ENCODE measurements at regions not wholly inside any gene's neighbourhood (a gene's known extent, or its start where the extent isn't known, plus 50 kb on each side); places are given as distances from the start of the nearest gene placed in this dataset.
"Not testable (repeated sequence)": the region's sequence is repeated elsewhere in the genome, so short reads cannot be mapped to it uniquely, and the experiment has no call there.

- intact Hi-C loops (cut with DNase I) = loop anchor here (5.0 to 10.0 kb wide), 2 partner anchors 98 to 330 kb away; no protein-coding TSS in a partner anchor
- DNase-seq = peak; percentile 35 to 93 (median 79)
These were observed 84.6 kb upstream of the CPSF6 start for GRCh38 chr12:69154585-69155363.

- peak; percentile 71 to 94 (median 88) for DNase-seq
- intact Hi-C loops (cut with DNase I) = loop anchor here (10.0 kb wide), 1 partner anchor 332 kb away; no protein-coding TSS in a partner anchor
These were observed 82.2 kb upstream of the CPSF6 start for GRCh38 chr12:69157023-69157655.

DNA sequence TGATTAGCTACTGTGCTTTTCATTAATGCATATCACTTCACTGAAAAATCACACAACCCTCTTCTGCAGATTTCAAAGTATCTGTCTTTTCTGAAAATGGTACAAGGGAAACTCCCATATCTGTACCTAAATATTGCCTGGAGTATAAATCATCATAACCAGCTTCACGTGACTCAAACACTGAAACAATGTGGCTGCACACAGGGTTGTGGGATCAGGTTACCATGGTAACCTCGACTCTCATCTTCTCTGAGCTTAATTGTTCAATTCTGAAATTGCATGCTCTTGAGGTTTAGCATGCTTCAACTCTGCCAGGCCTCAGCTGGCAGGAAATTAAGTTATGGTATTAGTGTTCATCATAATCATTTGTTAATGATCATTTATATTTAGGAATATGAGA lies 77.5 kb upstream of the CPSF6 start:
- DNase-seq = peak in 28 of 42 donors; percentile 13 to 80 (median 46)

DNA sequence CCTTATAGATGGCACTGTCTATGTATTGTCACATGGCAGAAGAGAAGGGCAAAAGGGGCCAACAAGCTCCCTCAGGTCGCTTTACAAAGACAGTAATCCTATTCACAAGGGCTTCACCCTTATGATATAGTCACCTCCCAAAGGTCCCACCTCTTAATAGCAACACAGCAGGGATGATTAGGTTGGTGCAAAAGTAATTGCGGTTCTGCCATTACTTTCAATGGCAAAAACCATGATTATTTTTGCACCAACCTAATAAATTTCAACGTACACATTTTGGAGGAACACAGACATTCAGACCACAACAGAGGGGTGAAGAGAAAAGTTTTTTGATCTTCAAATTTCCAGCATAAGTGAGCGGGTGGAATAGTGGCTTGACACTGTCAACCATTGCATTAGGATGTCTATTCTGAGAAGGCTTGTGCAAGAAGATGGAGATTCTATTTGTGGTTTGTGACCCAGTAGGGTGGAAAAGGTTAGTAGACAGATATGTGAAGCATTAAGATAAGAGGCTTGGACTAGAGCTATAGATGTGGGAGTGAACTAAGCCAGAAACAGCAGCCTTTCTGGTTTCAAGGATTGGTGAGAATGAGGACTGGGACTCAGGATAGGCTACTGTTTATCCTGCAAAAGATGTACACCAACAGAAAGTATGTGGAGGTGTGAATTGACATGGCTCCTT lies 75.5 kb upstream of the CPSF6 start:
- no peak for DNase-seq
- intact Hi-C loops (cut with DNase I) = no loop called here

More for the DNA sequence above, 77.5 kb upstream of the CPSF6 start:
- intact Hi-C loops (cut with DNase I) = no loop called here

DNA sequence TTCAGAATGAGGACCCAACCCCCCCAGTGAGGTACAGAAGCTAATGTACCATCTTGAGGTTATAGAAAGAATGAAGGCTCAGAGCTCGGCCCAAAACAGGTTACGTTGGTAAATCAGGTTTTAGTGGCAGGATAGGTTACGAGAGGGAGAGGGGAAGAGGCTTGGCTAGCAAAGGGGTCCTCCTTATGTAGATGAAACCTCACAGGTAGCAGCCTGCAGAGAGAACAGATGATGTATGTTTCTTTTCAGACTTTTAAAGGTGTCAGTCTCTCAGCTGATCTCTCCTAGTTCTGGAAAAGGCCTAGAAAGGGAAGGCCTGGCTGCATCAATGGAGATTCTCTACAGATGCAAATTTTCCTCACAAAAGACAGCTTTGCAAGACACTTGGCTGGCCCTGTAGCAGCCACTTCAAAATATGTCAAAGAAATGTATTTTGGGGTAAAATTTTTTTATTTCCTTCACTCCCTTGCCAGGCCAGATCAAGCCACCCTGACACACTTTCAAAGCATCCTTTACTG lies 71.7 kb upstream of the CPSF6 start:
- no peak for DNase-seq
- intact Hi-C loops (cut with DNase I) = no loop called here

GRCh38 chr12:69168363-69168762 lies 71.0 kb upstream of the CPSF6 start:
- no peak for DNase-seq
- intact Hi-C loops (cut with DNase I) = no loop called here

- intact Hi-C loops (cut with DNase I) = no loop called here
- DNase-seq = no peak
These were observed 70.5 kb upstream of the CPSF6 start for GRCh38 chr12:69168828-69169227.

GRCh38 chr12:69170293-69170692 lies 69.1 kb upstream of the CPSF6 start:
- DNase-seq = no peak
- intact Hi-C loops (cut with DNase I) = no loop called here

DNA sequence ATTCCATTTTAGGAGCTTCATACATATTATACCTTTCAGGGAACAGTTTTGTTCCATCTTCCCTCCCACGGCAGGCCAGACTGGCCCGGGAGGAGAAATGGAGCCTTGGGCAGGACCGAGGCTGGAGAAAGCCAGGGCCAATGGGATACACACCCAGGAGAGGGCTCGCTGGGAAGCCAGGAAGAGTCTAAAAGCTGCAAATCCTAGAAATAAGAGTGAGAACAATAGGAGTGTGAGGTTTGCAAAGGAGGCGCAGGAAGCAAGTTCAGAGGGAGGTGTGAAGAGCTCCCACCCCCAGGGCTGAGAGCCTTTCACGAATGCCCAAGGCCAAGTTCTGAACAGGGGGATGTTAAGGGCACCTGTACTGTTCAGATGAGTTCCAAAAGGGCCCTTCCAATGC lies 67.5 kb upstream of the CPSF6 start:
- intact Hi-C loops (cut with DNase I) = no loop called here
- DNase-seq = no peak

GRCh38 chr12:69172491-69172890 lies 66.9 kb upstream of the CPSF6 start:
- intact Hi-C loops (cut with DNase I) = no loop called here
- no peak for DNase-seq

- peak in 10 of 42 donors; percentile 6 to 45 (median 27) for DNase-seq
- intact Hi-C loops (cut with DNase I) = no loop called here
These were observed 66.0 kb upstream of the CPSF6 start for GRCh38 chr12:69173368-69173767.

GRCh38 chr12:69179786-69180185 lies 59.6 kb upstream of the CPSF6 start:
- intact Hi-C loops (cut with DNase I) = no loop called here
- no peak for DNase-seq

DNA sequence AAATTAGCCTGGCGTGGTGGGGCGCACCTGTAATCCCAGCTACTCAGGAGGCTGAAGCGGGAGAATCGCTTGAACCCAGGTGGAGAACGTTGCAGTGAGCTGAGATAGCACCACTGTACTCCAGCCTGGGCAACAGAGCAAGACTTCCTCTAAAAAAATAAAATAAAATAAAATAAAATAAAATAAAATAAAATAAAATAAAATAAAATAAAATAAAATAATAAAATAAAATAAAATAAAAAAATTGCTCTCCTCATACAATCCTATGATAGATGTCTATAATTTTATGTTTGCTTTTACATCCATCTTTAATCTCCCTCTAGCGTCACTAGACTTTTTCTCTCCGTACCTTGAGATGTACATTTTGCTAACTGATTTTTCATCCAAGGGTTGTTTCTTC lies 51.8 kb upstream of the CPSF6 start:
- intact Hi-C loops (cut with DNase I); DNase-seq: not testable (repeated sequence)

- DNase-seq = no peak
- intact Hi-C loops (cut with DNase I) = no loop called here
These were observed 49.9 kb upstream of the CPSF6 start for GRCh38 chr12:69189378-69189978.

All from head of caudate nucleus (tissue), 42 donors.